HEK293 (cell line): ENCODE measurements at regions not wholly inside any gene's neighbourhood (a gene's known extent, or its start where the extent isn't known, plus 50 kb on each side); places are given as distances from the start of the nearest gene placed in this dataset.

ENCODE experiments used
- CTCF ChIA-PET: fragments of 350-600 bp; formaldehyde crosslinking; extraction: SDS; loops from one replicate; lab custom pipeline; 2021; ENCODE audit warnings: antibody characterized with exemption; lab: Yijun Ruan, JAX
- POLR2A ChIA-PET: fragments of 300-600 bp; formaldehyde crosslinking; extraction: SDS; loops from one replicate; lab custom pipeline; 2020; ENCODE audit warnings: antibody characterized with exemption, inconsistent platforms; lab: Yijun Ruan, JAX
- H3K27ac ChIP-seq: fragments of 200-500 bp; sonication (Bioruptor generic); 2 replicates; pipeline ENCODE4 v1.5.1; 2014; ENCODE audit warnings: low read depth, low read length, control low read depth, inconsistent platforms; ENCODE audit errors: extremely low read depth
- H3K36me3 ChIP-seq, 2 experiments: fragments of 200-500 bp in 1 of 2; sonication (Bioruptor generic) in 1 of 2; 1 replicate in 1 of 2; 2 replicates in 1 of 2; pipeline ENCODE4 v1.5.1; 2014 to 2017; ENCODE audit warnings: inconsistent platforms in 2 of 2, low read length in 2 of 2; ENCODE audit not compliant: control insufficient read depth in 2 of 2, insufficient read depth in 1 of 2
- H3K4me1 ChIP-seq: fragments of 200-500 bp; sonication (Bioruptor generic); 2 replicates; pipeline ENCODE4 v1.5.1; 2014; ENCODE audit warnings: mild to moderate bottlenecking, low read length, inconsistent platforms; ENCODE audit not compliant: control insufficient read depth, insufficient read depth
- H3K4me3 ChIP-seq: 2 replicates; pipeline ENCODE4 v1.5.1; 2011; ENCODE audit warnings: low read depth, mild to moderate bottlenecking, control low read depth, low read length, moderate library complexity
- H3K9me3 ChIP-seq: fragments of 200-500 bp; sonication (Bioruptor generic); 2 replicates; pipeline ENCODE4 v1.5.1; 2014; ENCODE audit warnings: low read depth, low read length, inconsistent platforms; ENCODE audit not compliant: control insufficient read depth, insufficient read depth
- PRDM1 ChIP-seq: fragments of 450-650 bp; formaldehyde crosslinking; IDR thresholded peaks from 2 replicates; pipeline ENCODE4; 2016; ENCODE audit warnings: missing biosample characterization, missing genetic modification characterization
- PRDM6 ChIP-seq: fragments of 450-650 bp; formaldehyde crosslinking; IDR thresholded peaks from 2 replicates; pipeline ENCODE4 v1.5.1; 2017; ENCODE audit warnings: missing biosample characterization, missing genetic modification characterization
- SALL2 ChIP-seq: fragments of 450-650 bp; formaldehyde crosslinking; IDR thresholded peaks from 2 replicates; pipeline ENCODE4 v1.5.0; 2017; ENCODE audit warnings: missing biosample characterization, mild to moderate bottlenecking, missing genetic modification characterization, borderline replicate concordance
- ZBTB1 ChIP-seq: fragments of 450-650 bp; formaldehyde crosslinking; IDR thresholded peaks from 2 replicates; pipeline ENCODE4 v1.5.1; 2016; ENCODE audit warnings: missing biosample characterization, missing genetic modification characterization
- ZFP3 ChIP-seq: fragments of 450-650 bp; formaldehyde crosslinking; IDR thresholded peaks from 2 replicates; pipeline ENCODE4 v1.5.1; 2016; ENCODE audit warnings: low read depth, missing biosample characterization, missing genetic modification characterization
- ZFP37 ChIP-seq: fragments of 450-650 bp; formaldehyde crosslinking; IDR thresholded peaks from 2 replicates; pipeline ENCODE4 v1.5.1; 2016; ENCODE audit warnings: missing biosample characterization, missing genetic modification characterization
- ZNF155 ChIP-seq: fragments of 450-650 bp; formaldehyde crosslinking; IDR thresholded peaks from 2 replicates; pipeline ENCODE4 v1.5.1; 2016; ENCODE audit warnings: missing biosample characterization, missing genetic modification characterization
- ZNF23 ChIP-seq: fragments of 450-650 bp; formaldehyde crosslinking; IDR thresholded peaks from 2 replicates; pipeline ENCODE4 v1.5.1; 2016; ENCODE audit warnings: missing biosample characterization, missing genetic modification characterization, borderline replicate concordance
- ZNF274 ChIP-seq, 2 experiments: fragments of 200-500 bp in 1 of 2; fragments of 450-650 bp in 1 of 2; sonication (Bioruptor generic) in 1 of 2; formaldehyde crosslinking in 1 of 2; IDR thresholded peaks; 2 replicates each; pipeline versions ENCODE4 v1.5.1 to v1.6.1; 2014 to 2016; ENCODE audit warnings: borderline replicate concordance in 1 of 2, inconsistent platforms in 1 of 2, low read length in 1 of 2, missing biosample characterization in 1 of 2, missing genetic modification characterization in 1 of 2
- ZNF366 ChIP-seq: fragments of 450-650 bp; formaldehyde crosslinking; conservative IDR thresholded peaks from 2 replicates; pipeline ENCODE4 v1.5.1; 2016; ENCODE audit warnings: missing biosample characterization, missing genetic modification characterization
- ZNF37A ChIP-seq: fragments of 450-650 bp; IDR thresholded peaks from 2 replicates; pipeline ENCODE4 v1.5.1; 2018; ENCODE audit warnings: missing biosample characterization, missing genetic modification characterization
- ZNF394 ChIP-seq: fragments of 450-650 bp; formaldehyde crosslinking; IDR thresholded peaks from 2 replicates; pipeline ENCODE4 v1.5.1; 2016; ENCODE audit warnings: missing biosample characterization, missing genetic modification characterization, mild to moderate bottlenecking, moderate library complexity, borderline replicate concordance
- ZNF514 ChIP-seq: fragments of 450-650 bp; formaldehyde crosslinking; IDR thresholded peaks from 2 replicates; pipeline ENCODE4 v1.5.1; 2016; ENCODE audit warnings: missing biosample characterization, missing genetic modification characterization
- ZNF518A ChIP-seq: fragments of 450-650 bp; formaldehyde crosslinking; conservative IDR thresholded peaks from 2 replicates; pipeline ENCODE4 v1.5.1; 2016; ENCODE audit warnings: low read depth, missing biosample characterization, missing genetic modification characterization
- ZNF558 ChIP-seq: fragments of 450-650 bp; formaldehyde crosslinking; IDR thresholded peaks from 2 replicates; pipeline ENCODE4 v1.5.1; 2016; ENCODE audit warnings: missing biosample characterization, missing genetic modification characterization
- ZNF626 ChIP-seq: fragments of 450-650 bp; sonication (Bioruptor Pico); formaldehyde crosslinking; IDR thresholded peaks from 2 replicates; pipeline ENCODE4 v1.5.1; 2018; ENCODE audit warnings: missing biosample characterization, missing genetic modification characterization, inconsistent platforms
- ZSCAN18 ChIP-seq: fragments of 450-650 bp; formaldehyde crosslinking; IDR thresholded peaks from 2 replicates; pipeline ENCODE4 v1.5.1; 2016; ENCODE audit warnings: missing biosample characterization, missing genetic modification characterization
- TF ChIP-seq, protein P1 (sequence below): fragments of 450-650 bp; formaldehyde crosslinking; IDR thresholded peaks from 2 replicates; pipeline ENCODE4 v1.5.1; 2016; ENCODE audit warnings: missing biosample characterization, missing genetic modification characterization

DNA sequence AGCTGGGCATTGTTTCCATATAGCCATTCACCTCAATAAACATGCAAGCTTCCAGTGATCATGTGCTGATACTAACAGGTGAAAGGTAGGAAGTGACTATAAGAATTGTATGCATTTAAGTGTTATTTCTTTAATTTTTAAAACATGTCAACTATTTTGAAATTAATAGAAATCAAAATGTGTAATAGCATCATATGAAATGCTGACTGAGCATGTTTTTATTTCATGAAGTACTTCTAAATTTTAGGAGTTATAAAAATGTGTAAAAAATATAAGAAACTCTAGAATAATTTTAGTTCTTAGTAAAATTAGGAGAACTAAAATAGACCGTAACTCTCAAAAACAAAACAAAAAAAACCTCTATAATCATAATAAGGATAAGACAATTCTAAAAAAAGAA is 229.3 kb upstream of the ARPP21 start (continued):
- TF ChIP-seq ZNF37A (tag by site-specific recombination) (no peak), ZNF518A (no peak)

DNA sequence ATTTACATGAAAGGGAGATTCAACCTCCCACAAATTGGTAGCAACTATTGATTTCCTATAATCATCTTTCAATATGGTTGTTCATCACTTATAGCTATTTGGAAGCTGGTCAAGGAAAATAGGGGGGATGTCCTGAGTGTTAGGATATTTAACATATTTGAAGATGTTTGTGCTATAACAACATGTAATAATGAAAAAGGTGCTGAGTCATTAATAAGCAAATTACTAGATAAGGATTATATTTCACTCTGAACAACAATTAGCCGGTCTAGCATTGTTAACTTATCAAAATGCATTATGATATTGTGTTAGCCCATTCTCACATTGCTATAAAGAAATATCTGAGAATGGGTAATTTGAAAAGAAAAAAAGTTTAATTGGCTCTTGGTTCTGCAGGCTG is 225.8 kb upstream of the ARPP21 start:
- no peak overlapping the region for H3K4me3 ChIP-seq
- ChIA-PET POLR2A (no interaction called here), CTCF (no interaction called here)
- H3K27ac ChIP-seq, result no peak overlapping the region
- no peaks in the 10 kb centered on the region for H3K9me3 ChIP-seq
- no peaks in the 10 kb centered on the region for H3K36me3 ChIP-seq
- H3K4me1 ChIP-seq, result no peaks in the 10 kb centered on the region
- no peak for TF ChIP-seq ZNF274 (IDR thresholded peaks at IDR 0.05; ENCODE audit: low read length)
- no peak for TF ChIP-seq ZNF274 (tag by site-specific recombination; IDR thresholded peaks at IDR 0.05; ENCODE audit: borderline replicate concordance)
- TF ChIP-seq ZNF23 (tag by site-specific recombination), result no peak
- TF ChIP-seq PRDM6 (tag by site-specific recombination), result no peak
- no peak for TF ChIP-seq ZSCAN18 (tag by site-specific recombination)
- TF ChIP-seq PRDM1, result no peak
- no peak for TF ChIP-seq SALL2 (tag by site-specific recombination)
- no peak for TF ChIP-seq ZNF518A
- TF ChIP-seq ZNF626, result no peak
- TF ChIP-seq, protein P1, sequence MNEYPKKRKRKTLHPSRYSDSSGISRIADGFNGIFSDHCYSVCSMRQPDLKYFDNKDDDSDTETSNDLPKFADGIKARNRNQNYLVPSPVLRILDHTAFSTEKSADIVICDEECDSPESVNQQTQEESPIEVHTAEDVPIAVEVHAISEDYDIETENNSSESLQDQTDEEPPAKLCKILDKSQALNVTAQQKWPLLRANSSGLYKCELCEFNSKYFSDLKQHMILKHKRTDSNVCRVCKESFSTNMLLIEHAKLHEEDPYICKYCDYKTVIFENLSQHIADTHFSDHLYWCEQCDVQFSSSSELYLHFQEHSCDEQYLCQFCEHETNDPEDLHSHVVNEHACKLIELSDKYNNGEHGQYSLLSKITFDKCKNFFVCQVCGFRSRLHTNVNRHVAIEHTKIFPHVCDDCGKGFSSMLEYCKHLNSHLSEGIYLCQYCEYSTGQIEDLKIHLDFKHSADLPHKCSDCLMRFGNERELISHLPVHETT (tag by site-specific recombination), result no peak
- no peak for TF ChIP-seq ZNF514 (tag by site-specific recombination)
- TF ChIP-seq ZFP3 (tag by site-specific recombination), result no peak
- TF ChIP-seq ZFP37 (tag by site-specific recombination), result no peak
- no peak for TF ChIP-seq ZNF366 (tag by site-specific recombination)
- no peak for TF ChIP-seq ZNF558 (tag by site-specific recombination)
- no peak for TF ChIP-seq ZNF394 (tag by site-specific recombination)
- TF ChIP-seq ZBTB1 (tag by site-specific recombination), result no peak
- no peak for TF ChIP-seq ZNF155 (tag by site-specific recombination)
